PC-3 (cell line): ENCODE measurements at regions not wholly inside any gene's neighbourhood (a gene's known extent, or its start where the extent isn't known, plus 50 kb on each side); places are given as distances from the start of the nearest gene placed in this dataset.

Experiments used
- EZH2 ChIP-seq: fragments of 300-600 bp; sonication (generic); IDR thresholded peaks from one replicate; pipeline ENCODE4 v1.6.1; 2017; ENCODE audit warnings: antibody characterized with exemption, mild to moderate bottlenecking, low read length; ENCODE audit not compliant: unreplicated experiment
- EZH2phosphoT487 ChIP-seq: fragments of 300-600 bp; sonication (generic); IDR thresholded peaks from 2 replicates; pipeline ENCODE4 v1.6.1; 2018; ENCODE audit warnings: mild to moderate bottlenecking, antibody characterized with exemption, low read length, borderline replicate concordance
- TF ChIP-seq, protein P1 (sequence below): fragments of 300-600 bp; sonication (generic); conservative IDR thresholded peaks from 2 replicates; pipeline ENCODE4 v1.5.1; 2017; ENCODE audit warnings: antibody characterized with exemption, low read depth, mild to moderate bottlenecking, low read length

DNA sequence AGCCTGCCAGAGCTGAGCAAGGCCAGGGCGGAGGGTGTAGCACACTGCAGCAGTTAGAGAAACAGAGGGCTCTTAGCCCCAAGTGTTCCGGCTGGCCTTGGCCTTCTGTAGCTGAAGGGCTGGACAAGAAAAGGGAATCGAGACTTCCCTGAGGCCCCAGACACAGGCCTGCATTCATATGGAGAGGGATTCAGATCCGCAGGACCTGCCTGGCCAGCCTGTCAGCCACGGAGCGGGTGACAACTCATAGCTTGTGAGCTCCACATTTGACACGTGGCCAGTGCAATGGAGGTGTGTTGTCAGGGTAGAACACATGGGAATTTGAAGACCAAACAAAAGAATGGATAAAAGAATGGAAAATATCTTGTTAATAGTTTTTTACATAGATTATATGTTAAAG is 182.2 kb upstream of the GSC start:
- TF ChIP-seq, protein P1, sequence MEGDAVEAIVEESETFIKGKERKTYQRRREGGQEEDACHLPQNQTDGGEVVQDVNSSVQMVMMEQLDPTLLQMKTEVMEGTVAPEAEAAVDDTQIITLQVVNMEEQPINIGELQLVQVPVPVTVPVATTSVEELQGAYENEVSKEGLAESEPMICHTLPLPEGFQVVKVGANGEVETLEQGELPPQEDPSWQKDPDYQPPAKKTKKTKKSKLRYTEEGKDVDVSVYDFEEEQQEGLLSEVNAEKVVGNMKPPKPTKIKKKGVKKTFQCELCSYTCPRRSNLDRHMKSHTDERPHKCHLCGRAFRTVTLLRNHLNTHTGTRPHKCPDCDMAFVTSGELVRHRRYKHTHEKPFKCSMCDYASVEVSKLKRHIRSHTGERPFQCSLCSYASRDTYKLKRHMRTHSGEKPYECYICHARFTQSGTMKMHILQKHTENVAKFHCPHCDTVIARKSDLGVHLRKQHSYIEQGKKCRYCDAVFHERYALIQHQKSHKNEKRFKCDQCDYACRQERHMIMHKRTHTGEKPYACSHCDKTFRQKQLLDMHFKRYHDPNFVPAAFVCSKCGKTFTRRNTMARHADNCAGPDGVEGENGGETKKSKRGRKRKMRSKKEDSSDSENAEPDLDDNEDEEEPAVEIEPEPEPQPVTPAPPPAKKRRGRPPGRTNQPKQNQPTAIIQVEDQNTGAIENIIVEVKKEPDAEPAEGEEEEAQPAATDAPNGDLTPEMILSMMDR, result no peak
- TF ChIP-seq EZH2 (no peak), EZH2phosphoT487 (no peak)
